ENCODE measurements at regions not wholly inside any gene's neighbourhood (a gene's known extent, or its start where the extent isn't known, plus 50 kb on each side); places are given as distances from the start of the nearest gene placed in this dataset.
"Not testable (repeated sequence)": the region's sequence is repeated elsewhere in the genome, so short reads cannot be mapped to it uniquely, and the experiment has no call there.

DNA sequence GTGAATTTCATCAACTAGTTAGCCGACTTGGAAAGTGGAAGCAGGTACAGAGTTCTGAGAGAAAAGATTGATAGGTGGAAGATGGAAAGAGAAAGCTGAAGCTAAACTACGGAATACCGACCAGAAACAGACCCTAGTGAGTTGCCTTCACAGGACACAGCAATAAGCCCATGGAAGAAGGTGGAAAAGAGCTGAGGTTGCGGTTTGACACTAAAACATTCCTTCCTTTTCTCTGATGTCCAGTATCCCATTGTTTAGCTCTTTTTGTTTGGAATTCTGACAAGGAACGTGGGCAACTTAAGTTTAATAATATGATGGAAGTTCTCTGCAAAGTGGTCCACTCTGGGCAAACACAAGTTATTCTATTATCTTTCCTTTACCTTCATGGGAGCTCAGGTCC lies 110.1 kb upstream of the ADTRP start:
- no peak for DNase-seq

DNA sequence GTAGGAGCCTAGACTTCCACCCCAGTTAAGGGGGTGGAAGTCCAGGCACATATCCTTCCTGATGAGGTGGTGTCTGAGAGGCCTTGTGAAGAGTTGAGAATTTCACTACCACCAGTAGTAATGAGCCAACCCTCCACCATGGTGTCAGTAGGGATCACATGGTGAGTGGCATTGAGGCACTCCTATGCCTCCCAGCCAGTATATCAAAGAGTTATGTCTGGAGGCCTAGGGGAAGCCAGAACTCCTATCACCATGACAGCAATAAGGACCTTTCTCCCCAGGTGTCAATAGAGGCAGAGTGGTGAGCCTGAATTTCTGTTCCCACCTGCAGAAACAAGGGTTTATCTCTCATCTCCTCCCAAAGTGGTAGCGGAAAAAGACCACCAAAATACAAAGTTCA lies 106.6 kb upstream of the ADTRP start:
- DNase-seq = no peak

DNA sequence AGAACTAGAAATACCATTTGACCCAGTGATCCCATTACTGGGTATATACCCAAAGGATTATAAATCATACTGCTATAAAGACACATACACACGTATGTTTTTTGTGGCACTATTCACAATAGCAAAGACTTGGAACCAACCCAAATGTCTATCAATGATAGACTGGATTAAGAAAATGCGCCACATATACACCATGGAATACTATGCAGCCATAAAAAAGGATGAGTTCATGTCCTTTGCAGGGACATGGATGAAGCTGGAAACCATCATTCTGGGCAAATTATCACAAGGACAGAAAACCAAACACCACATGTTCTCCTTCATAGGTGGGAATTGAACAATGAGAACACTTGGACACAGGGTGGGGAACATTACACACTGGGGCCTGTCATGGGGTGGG lies 104.9 kb upstream of the ADTRP start:
- not testable (repeated sequence) for DNase-seq

DNA sequence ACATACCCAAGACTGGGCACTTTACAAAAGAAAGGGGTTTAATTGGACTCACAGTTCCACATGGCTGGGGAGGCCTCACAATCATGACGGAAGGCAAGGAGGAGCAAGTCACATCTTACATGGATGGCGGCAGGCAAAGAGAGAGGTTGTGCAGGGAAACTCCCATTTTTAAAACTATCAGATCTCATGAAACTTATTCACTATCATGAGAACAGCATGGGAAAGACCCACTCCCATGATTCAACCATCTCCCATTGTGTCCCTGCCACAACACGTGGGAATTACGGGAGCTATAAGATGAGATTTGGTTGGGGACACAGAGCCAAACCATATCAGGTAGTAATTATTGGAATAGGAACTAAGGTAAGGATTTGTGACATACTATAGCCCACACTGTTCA lies 101.6 kb upstream of the ADTRP start:
- not testable (repeated sequence) for DNase-seq

DNA sequence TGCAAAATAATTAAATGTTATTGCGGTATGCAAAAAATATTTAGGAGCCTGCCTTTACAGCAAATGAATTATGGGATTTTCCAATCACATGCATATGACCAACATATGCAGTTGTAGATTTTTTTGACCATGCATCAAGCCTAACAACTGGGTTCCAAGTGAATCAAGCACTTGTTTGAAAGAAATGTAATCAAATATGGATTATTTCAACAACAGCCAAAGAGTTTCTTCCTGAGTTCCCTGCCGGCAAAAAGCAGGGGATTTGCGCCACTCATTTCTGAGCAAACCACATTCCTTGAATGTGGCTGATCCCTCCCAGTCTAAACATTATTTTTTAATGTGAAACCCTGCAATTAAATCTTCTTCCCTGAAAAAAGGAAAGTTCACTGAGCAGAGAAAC lies 100.1 kb upstream of the ADTRP start:
- DNase-seq = no peak

DNA sequence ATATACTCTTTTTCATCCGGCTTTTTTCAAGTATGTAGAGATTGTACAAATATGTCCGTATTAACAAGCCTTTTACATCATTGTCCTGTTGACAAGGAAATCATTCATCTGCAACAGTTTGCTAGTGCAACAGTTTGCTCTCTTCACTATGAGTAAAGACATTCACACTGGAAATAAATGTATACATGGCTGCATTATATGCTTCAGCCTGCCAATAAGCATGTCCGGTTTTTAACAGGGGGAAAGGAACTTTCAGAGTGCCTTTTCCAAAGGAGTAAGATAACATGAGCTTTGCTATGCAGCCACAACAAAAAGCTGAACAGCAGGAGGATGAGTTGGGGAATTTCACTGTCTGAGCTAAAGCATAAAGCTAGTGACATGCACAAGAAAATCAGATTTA lies 99.4 kb upstream of the ADTRP start:
- DNase-seq = no peak

DNA sequence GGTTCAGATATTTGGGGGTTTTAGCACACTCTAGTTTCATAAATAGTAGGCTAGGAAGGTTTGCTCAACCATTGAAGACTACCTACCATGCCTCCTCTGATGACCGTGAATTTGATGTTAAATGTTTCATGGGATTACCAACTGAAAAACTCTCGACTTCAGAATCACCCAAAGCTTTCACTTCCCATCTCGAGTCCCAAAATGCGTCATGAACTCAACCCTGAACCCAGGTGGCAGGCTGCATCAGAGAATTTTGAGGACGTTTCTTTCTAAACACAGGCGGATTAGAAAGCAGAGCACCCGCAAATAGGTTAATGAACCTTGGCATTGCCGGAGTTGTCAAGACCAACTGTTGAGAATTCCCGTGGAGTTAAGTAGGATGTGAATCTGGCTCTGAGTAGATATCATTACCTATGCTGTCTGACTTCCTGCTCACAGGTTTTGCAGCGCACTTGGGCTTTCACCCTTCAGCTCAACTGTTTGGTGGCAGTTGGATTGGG lies 98.4 kb upstream of the ADTRP start:
- no peak for DNase-seq

DNA sequence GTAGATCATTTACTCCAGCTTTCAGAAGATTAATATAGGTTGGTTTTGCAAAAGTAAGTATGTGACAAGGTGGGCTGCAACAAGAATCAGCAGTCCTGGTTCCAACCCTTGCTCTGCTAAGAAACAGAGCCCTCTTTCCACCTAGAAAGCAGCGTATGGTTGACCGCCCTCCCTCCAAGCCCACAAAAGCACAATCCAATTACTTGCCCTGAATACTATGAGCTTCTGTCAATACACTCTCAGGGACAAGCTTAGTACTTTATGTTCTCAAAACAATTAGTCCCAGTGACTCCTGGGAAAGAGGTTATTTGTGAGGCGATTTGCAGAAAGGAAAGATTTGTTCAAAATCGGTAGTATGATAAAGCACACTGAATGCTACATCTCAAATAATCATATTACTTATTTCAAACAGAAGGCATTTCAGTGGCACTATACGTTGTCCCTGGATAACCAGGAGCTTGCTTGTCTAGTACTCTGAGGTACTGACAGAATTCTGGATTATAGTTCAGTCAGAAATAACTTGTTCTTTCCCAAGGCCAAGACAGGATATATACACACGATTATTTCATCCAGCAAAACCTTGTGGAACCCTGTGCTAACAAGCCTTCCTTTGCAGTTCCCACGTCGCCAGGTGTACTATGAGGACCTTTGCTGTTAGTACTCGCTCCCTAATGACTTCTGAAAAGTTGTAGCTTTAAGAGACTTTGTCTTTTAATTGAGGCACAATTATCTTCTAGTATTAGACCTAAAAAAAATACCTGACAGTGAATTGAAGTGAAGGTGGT lies 96.9 kb upstream of the ADTRP start:
- DNase-seq = no peak

DNA sequence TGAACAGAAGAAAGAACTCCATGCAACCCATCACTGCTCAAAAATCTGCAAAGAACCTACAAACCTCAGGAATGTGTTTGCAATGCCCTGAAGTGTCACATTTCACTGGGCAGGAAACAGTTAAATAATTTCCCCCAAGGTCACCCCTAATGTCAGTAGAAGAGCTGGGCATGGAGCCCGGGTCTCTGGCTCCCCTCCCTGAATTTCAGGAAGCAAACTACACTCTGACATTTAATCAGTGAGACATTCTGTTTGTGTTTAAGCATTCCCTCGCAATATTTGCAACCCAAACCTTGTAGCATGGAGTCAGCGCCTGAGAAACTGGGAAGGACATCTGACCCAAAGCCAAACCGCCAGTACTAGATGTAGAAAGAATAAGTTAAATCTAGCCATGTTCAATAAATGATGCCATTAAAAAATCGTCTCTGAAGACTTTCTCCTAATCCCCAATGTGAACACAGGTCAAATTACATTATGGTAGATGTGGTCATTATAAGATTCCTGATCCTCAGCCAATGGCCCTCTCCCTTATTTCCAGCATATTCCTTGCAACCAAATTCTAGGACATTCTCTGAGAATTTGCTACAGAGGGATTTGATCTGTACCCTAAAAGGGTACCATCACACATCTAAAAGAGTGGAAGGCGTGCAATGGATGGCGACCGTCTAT lies 91.2 kb upstream of the ADTRP start:
- DNase-seq = no peak

DNA sequence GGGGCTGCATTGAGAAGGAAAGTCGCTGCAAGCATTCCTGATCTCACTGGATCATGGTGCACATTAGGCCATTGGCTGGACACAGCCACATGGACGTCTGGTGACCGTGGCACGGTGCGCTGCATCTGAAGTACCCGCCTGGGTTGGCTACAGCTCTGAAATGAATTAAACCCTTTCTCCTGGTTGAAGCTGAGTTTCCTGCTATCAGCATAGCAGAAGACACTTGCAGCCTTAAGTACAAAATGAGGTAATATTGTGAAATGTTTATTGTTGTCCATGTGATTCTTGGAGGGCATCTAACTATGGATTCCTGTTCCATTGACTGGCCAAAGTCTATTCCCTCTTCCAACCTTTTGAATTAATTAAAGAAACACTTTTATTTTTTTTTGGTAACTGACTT lies 89.8 kb upstream of the ADTRP start:
- no peak for DNase-seq

DNA sequence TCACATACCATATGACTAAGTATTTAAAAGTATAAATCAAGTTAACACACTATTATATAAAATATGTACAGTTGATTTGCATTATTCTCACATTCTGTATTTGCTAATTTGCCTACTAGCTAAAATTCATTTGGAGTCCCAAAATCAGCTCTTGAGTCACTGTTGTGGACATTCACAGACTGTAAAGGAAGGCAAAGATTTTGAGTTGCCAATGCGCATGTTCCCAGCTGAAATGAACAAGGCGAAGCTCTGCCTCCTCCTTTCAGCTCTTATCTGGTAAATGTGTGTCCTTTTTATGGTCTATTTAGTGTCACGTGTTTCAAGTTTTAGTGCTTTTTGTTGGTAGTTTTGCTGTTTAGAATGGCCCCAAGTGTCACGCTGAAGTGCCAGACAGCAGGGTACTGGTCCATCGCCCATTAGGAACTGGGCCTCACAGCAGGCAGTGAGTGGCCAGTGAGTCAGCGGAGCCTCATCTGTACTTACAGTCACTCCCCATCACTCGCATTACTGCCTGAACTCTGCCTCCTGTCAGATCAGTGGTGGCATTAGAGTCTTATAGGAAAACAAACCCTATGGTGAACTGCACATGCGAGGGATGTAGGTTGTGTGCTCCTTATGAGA lies 87.2 kb upstream of the ADTRP start:
- DNase-seq = no peak

DNA sequence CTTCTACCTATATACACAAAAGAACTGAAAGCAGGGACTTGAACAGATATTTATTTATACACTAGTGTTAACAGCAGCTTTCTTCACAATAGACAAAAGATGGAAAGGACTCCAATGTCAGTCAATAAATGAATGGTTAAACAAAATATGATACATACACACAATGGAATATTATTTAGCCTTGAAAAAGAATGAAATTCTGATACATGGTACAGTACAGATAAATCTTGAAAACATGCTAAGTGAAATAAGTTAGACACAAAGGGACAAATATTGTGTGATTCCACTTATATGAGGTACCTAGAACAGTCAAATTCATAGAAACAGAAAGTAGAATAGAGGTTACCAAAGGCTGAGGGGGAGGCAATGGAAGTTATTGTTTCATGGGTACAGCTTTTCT lies 79.8 kb upstream of the ADTRP start:
- DNase-seq = no peak

DNA sequence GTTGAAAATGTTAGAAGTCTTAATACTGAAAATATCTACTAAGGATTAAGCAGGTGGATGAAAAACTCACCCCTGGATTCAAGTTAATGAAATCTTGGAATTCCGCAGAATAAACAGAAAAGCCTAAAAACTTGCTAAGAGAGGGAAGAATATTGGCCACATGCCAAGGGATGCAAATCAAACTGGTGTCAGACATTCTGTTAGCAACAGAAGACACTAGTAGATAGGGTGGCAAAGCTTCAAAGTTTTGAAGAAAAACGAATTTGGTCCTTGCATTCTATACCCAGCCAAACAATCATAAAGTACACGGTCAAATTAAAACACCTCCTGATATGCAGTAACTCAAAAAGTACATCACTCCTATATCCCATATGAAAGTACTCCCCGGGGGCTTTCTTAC lies 77.1 kb upstream of the ADTRP start:
- DNase-seq = no peak

DNA sequence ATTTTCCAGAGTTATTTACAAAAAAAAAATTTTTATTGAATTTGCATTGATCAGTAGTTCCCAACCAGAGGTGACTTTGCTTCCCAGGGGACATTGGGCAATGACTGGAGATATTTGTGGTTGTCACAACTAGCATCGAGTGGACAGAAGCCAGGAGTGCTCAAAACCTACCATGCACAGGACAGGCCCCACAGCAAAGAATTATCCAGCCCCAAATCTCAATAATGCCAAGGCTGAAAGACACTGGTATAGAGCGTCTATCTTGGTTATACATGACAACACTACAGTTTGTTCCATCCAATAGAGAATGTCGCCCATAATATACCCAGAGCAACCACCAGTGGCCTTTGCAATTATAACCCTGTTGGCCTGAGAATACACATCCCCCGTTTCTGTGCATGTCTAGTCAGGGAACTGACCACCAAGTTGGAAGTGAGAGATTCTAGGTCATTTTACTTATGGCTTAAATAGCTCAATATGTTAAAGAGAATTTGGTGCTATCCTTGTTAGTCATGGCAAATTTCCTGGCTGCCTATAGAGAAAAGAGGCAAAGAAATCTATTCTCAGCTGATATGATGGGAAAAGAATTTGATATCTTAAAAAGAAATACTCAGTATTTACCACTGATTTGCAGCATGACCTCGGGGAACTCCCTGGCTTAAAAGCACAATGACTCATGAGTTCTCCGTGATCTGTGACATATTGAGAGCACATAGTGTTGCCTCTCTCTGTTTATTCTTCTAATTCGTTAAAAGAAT lies 76.0 kb upstream of the ADTRP start:
- no peak for DNase-seq

DNA sequence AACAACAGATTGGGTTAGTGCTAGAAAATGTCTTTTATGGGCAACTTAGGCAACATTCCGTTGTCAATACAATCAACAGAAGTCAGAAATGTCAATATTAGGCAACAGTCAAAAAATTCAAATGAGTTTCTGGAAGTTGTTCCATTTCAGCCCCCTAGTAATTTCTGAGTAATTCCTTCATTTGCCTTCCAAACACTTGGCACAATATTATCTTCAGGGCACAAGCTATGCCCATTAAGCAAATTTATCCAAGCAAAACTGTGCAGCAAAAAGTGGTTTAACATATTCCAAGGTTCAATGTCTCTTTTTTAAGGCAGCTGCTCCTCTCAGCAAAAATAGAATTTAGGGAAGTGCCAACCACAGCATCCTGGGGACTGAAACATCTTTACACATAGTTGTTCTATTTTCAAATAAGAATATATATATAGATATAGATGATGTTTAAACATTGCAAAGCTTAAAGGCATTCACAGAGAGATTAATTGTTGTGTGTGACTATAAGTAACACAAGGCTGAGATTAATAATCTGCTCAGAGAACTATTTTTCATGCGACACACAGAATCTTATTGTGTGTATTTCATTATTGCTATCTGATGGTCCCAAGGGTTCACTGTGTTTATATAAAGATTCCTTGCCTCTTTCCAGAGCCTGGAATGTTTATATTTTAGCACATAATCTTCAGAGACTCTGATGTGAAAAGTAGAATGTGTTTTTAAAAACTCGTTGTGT lies 75.2 kb upstream of the ADTRP start:
- DNase-seq = no peak

DNA sequence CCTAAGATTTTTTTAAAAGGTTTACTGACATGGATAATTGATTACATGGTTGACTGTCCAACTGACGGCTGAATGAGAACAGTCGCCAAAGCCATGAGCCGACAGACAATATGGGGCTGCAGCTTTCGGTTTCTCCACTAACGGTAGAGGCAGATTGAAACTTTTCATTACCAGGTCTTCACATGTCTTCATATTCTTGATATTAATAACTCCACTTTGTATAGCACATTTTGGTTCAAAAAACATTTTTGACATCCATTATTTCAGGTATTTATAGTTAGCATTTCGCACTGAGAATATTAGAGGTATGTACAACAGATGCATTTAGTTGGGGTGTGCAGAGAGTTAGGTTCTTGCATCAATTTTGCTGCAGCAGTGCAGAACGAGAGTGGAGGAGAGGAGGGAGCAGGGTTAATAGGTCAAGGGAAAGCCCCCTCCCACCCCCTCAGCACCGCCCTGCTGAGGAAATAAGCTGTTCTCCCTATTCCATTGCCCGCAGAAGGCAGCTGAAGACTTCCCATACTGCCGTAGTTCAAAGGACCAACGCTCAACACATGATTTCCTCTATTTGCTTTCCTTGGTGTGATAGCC lies 73.6 kb upstream of the ADTRP start:
- DNase-seq = no peak

DNA sequence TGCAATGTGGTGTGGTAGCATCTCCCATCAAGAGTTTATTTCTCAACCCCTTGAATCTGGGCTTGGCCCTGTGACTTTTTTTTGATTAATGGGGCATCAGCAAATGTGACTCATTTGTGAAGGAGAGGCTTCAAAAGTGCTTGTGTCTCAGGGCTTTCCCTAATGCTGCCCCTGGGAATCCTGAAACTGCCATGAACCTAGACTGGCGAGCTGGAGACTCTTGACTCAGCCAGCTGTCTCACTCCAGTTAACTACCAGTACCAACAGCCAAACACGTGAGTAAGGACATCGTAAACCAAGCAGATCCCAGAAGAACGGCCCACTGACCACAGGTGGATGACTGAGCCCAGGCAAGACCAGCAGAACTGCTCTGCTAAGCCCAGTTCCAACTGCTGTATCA lies 72.8 kb upstream of the ADTRP start:
- DNase-seq = no peak

DNA sequence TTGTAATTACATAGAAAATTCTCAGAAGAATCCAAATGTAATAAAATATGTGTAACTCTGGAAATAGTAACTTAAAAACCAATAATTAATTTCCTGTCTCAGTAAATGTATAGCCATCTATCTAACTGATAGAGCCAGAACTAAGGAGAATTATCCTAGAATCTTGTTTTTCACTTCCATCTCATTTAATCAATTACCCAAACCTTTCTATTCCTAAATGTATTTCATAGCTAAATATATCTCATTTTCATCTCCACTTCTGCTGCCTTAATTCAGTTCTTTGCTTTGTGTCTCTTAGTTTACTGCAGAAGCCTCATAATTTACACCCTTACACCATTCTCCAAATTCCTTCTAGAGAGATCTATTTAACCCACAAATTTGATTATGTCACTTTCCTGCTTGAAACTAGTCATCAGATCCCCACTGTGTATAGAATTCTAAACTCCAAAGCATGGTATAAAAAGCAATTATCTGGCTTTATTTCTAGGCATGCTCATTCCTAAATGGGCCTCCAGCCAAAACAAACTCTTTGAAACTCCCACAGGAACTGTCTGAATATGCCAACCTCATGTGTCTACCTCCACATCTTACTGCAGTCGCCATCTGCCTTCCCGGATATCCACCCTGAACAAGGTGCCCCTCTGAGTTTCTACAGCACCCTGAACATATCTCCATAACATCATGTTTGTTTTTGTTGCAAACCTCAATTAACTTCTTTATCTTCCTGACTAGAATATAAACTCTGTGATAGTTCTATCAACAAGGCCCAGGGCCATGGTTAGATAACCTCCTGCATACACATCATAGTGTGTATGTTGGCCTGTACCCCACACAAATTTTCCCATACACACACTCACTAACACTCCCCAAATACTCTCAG lies 70.5 kb upstream of the ADTRP start:
- peak; percentile 84 for DNase-seq

DNA sequence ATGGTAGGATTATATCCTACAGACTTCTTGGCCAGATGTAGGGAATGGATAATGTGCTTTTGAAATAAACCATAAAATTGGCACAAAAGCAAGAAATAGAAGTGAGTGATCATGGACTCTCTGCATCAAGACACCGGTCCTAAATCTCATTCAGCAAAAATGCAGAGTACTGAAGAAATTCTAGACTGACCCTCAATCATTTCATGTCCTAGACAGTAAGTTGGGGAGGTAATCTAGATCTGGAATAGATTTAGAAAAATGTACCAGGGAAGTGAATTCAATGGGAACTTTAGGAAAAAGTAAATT lies 69.7 kb upstream of the ADTRP start:
- DNase-seq = no peak

DNA sequence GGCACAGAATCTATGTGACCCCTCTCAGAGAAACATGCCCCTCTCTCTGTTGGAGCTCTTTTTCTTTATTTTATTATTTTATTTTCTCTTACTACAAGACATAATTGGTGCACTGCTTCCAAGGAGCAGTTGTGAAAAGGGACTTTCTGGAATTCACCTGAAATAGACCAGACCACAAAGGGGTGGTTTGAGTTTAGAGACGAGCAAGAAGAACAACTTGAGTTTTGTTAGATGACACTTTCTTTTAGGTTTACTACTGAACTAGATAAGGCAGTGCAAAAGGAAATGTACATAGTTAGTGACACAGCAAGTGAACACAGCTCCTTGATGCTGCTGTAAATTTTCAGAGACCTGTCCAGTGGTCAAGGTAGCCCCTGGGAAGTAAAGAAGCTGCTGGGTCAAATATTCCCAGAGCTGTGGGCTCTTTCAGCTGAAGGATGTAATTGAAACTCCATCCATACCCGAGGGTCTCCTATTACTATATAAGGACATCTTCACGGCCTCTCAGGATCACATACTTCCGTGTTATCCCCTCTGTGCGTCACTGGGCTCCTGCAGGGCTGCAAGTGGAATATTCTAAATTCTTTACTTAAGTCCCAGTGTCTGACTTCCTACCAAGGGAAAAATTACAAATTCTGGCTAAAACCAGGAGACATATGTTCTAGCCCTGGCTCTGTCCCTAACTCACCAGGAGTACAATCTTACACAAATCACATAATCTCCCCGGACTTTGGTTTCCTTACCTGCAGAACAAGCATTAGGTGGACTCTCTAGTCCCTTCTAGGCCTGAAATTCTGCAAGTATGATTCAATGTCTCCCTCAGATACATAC lies 69.1 kb upstream of the ADTRP start:
- DNase-seq = no peak

DNA sequence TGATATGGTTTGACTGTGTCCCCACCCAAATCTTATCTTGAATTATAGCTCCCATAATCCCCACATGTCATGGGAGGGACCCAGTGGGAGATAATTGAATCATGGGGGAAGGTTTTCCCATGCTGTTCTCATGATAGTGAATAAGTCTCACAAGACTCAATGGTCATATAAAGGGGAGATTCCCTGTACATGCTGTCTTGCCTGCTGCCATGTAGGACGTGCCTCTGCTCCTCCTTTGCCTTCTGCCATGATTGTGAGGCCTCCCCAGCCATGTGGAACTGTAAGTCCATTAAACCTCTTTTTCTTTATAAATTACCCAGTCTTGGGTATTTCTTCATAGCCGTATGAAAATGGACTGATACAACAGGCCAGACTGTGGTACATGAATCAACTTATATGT lies 68.5 kb upstream of the ADTRP start:
- DNase-seq = not testable (repeated sequence)

Measured in NCI-H2081 treated with DMSO at 0.1 percent for 48 hours (cell line).